ENCODE measurements at regions not wholly inside any gene's neighbourhood (a gene's known extent, or its start where the extent isn't known, plus 50 kb on each side); places are given as distances from the start of the nearest gene placed in this dataset.

GRCh38 chr20:19081937-19082336 is 130.5 kb upstream of the SLC24A3 start:
- FAIRE-seq = no peak

GRCh38 chr20:19083136-19083621 is 129.3 kb upstream of the SLC24A3 start:
- FAIRE-seq = no peak

- FAIRE-seq = no peak
Measured at GRCh38 chr20:19090332-19090731, 122.1 kb upstream of the SLC24A3 start.

GRCh38 chr20:19094959-19095541 is 117.4 kb upstream of the SLC24A3 start:
- no peak for FAIRE-seq

GRCh38 chr20:19095762-19096161 is 116.7 kb upstream of the SLC24A3 start:
- FAIRE-seq = no peak

- no peak for FAIRE-seq
Measured at GRCh38 chr20:19096843-19097242, 115.6 kb upstream of the SLC24A3 start.

- no peak for FAIRE-seq
Measured at GRCh38 chr20:19098117-19098516, 114.3 kb upstream of the SLC24A3 start.

GRCh38 chr20:19098806-19099578 is 113.5 kb upstream of the SLC24A3 start:
- FAIRE-seq = no peak

- no peak for FAIRE-seq
Measured at GRCh38 chr20:19099596-19100545, 112.6 kb upstream of the SLC24A3 start.

GRCh38 chr20:19100975-19101374 is 111.5 kb upstream of the SLC24A3 start:
- FAIRE-seq = no peak

- no peak for FAIRE-seq
Measured at GRCh38 chr20:19104186-19104585, 108.3 kb upstream of the SLC24A3 start.

- FAIRE-seq = no peak
Measured at GRCh38 chr20:19108155-19108554, 104.3 kb upstream of the SLC24A3 start.

- FAIRE-seq = no peak
Measured at GRCh38 chr20:19110285-19110684, 102.2 kb upstream of the SLC24A3 start.

- no peak for FAIRE-seq
Measured at GRCh38 chr20:19110881-19111460, 101.5 kb upstream of the SLC24A3 start.

- FAIRE-seq = no peak
Measured at GRCh38 chr20:19112828-19113227, 99.6 kb upstream of the SLC24A3 start.

- FAIRE-seq = no peak
Measured at GRCh38 chr20:19113343-19113930, 99.0 kb upstream of the SLC24A3 start.

- no peak for FAIRE-seq
Measured at GRCh38 chr20:19114410-19114809, 98.0 kb upstream of the SLC24A3 start.

GRCh38 chr20:19115581-19115980 is 96.9 kb upstream of the SLC24A3 start:
- FAIRE-seq = no peak

GRCh38 chr20:19120011-19120410 is 92.4 kb upstream of the SLC24A3 start:
- FAIRE-seq = no peak

- no peak for FAIRE-seq
Measured at GRCh38 chr20:19120569-19120968, 91.9 kb upstream of the SLC24A3 start.

GRCh38 chr20:19121463-19121862 is 91.0 kb upstream of the SLC24A3 start:
- no peak for FAIRE-seq

- FAIRE-seq = no peak
Measured at GRCh38 chr20:19121916-19122315, 90.5 kb upstream of the SLC24A3 start.

GRCh38 chr20:19122395-19122794 is 90.0 kb upstream of the SLC24A3 start:
- FAIRE-seq = no peak

All from islet of Langerhans (tissue), 1 donor.